Mammary epithelial cell (primary cell): ENCODE measurements at regions not wholly inside any gene's neighbourhood (a gene's known extent, or its start where the extent isn't known, plus 50 kb on each side); places are given as distances from the start of the nearest gene placed in this dataset.

Experiments used
- EZH2 ChIP-seq: IDR thresholded peaks from 2 replicates; pipeline ENCODE4 v1.6.1; 2012; ENCODE audit warnings: low read length, inconsistent platforms, borderline replicate concordance
- TF ChIP-seq, protein P1 (sequence below), 2 donors: IDR thresholded peaks in 1 of 2; conservative IDR thresholded peaks in 1 of 2; 2 replicates each; pipeline ENCODE4 v1.5.1; 2011 to 2012; ENCODE audit warnings: inconsistent platforms in 2 of 2, low read length in 2 of 2, mild to moderate bottlenecking in 2 of 2, control low read depth in 1 of 2, low read depth in 1 of 2; ENCODE audit not compliant: insufficient read depth in 1 of 2; ENCODE audit errors: extremely low read depth in 1 of 2

DNA sequence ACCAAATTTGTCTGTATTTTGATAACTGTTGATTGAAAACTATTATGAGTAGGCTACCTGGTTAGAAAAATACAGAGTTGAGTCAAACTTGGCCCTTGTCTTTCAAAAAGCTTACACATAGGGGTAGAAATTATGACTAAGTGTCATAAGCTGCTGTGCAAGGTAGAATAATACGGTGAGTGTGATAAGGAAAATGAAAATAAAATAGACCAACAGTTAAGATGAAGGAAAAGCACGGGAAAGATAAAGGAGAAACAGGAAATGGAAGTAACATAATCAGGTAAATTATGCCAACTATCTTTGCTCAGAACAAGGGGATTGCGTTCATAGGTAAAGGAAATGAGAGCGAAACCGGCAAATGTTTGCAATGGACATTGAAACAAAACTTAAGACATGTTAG lies 302.5 kb downstream of the PCDH7 start:
- TF ChIP-seq, protein P1, sequence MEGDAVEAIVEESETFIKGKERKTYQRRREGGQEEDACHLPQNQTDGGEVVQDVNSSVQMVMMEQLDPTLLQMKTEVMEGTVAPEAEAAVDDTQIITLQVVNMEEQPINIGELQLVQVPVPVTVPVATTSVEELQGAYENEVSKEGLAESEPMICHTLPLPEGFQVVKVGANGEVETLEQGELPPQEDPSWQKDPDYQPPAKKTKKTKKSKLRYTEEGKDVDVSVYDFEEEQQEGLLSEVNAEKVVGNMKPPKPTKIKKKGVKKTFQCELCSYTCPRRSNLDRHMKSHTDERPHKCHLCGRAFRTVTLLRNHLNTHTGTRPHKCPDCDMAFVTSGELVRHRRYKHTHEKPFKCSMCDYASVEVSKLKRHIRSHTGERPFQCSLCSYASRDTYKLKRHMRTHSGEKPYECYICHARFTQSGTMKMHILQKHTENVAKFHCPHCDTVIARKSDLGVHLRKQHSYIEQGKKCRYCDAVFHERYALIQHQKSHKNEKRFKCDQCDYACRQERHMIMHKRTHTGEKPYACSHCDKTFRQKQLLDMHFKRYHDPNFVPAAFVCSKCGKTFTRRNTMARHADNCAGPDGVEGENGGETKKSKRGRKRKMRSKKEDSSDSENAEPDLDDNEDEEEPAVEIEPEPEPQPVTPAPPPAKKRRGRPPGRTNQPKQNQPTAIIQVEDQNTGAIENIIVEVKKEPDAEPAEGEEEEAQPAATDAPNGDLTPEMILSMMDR (conservative IDR thresholded peaks at IDR 0.05 in 1 of 2, IDR thresholded peaks at IDR 0.05 in 1 of 2; ENCODE audit: extremely low read depth in 1 of 2, insufficient read depth in 1 of 2, low read depth in 1 of 2, low read length in 2 of 2), result no peak
- TF ChIP-seq EZH2, result no peak
